GM23338 (cell line): ENCODE measurements at regions not wholly inside any gene's neighbourhood (a gene's known extent, or its start where the extent isn't known, plus 50 kb on each side); places are given as distances from the start of the nearest gene placed in this dataset.

Experiments used
- CTCF ChIP-seq, 2 experiments: fragments of 200-600 bp in 1 of 2; sonication (generic) in 1 of 2; conservative IDR thresholded peaks; 2 replicates each; pipeline versions ENCODE4 v1.5.1 to v1.6.1; 2016 to 2017; ENCODE audit warnings: antibody characterized with exemption in 2 of 2, low read depth in 2 of 2, mild to moderate bottlenecking in 2 of 2, moderate library complexity in 1 of 2
- EZH2 ChIP-seq: fragments of 200-600 bp; sonication (generic); IDR thresholded peaks from one replicate; pipeline ENCODE4 v1.8.0; 2017; ENCODE audit warnings: antibody characterized with exemption, mild to moderate bottlenecking, low read depth; ENCODE audit not compliant: unreplicated experiment
- POLR2AphosphoS5 ChIP-seq: IDR thresholded peaks from 2 replicates; pipeline ENCODE4 v1.6.1; 2016; ENCODE audit warnings: antibody characterized with exemption, low read depth
- STAT1 ChIP-seq: IDR thresholded peaks from one replicate; pipeline ENCODE4 v1.6.1; 2016; ENCODE audit warnings: antibody characterized with exemption; ENCODE audit not compliant: unreplicated experiment

- TF ChIP-seq POLR2AphosphoS5 = no peak
- no peak for TF ChIP-seq CTCF (conservative IDR thresholded peaks at IDR 0.05; ENCODE audit: low read depth in 2 of 2)
- TF ChIP-seq EZH2 = no peak
- no peak for TF ChIP-seq STAT1
Measured at GRCh38 chr15:36403351-36403750, 176.1 kb upstream of the CDIN1 start.
